H9 (cell line): ENCODE measurements at regions not wholly inside any gene's neighbourhood (a gene's known extent, or its start where the extent isn't known, plus 50 kb on each side); places are given as distances from the start of the nearest gene placed in this dataset.

ENCODE experiments used
- DNase-seq: peaks from one replicate; pipeline ENCODE4 v3.0.0-alpha.2; 2017
- H2AFZ ChIP-seq: one replicate; pipeline ENCODE4 v1.6.1; 2013; ENCODE audit warnings: mild to moderate bottlenecking, low read length, control low read depth, moderate library complexity
- H2AK5ac ChIP-seq: 2 replicates; pipeline ENCODE4 v1.6.1; 2013; ENCODE audit warnings: low read length, control low read depth, mixed read lengths; ENCODE audit not compliant: insufficient read length
- H2BK120ac ChIP-seq: one replicate; pipeline ENCODE4 v1.6.1; 2013; ENCODE audit warnings: low read depth, mild to moderate bottlenecking, low read length, control low read depth, inconsistent platforms; ENCODE audit not compliant: poor library complexity, severe bottlenecking
- H2BK12ac ChIP-seq: 2 replicates; pipeline ENCODE4 v1.6.1; 2013; ENCODE audit warnings: low read length, control low read depth, mixed read lengths, low read depth; ENCODE audit not compliant: insufficient read length
- H2BK15ac ChIP-seq: 2 replicates; pipeline ENCODE4 v1.6.1; 2013; ENCODE audit warnings: low read depth, low read length, control low read depth
- H2BK20ac ChIP-seq: one replicate; pipeline ENCODE4 v1.6.1; 2013; ENCODE audit warnings: low read depth, mild to moderate bottlenecking, low read length, control low read depth, inconsistent platforms; ENCODE audit not compliant: poor library complexity, severe bottlenecking
- H2BK5ac ChIP-seq: 2 replicates; pipeline ENCODE4 v1.6.1; 2013; ENCODE audit warnings: low read length, control low read depth, mixed read lengths; ENCODE audit not compliant: insufficient read length
- H3K14ac ChIP-seq: 2 replicates; pipeline ENCODE4 v1.6.1; 2013; ENCODE audit warnings: low read length, control low read depth; ENCODE audit not compliant: insufficient read depth
- H3K18ac ChIP-seq: 2 replicates; pipeline ENCODE4 v1.6.1; 2013; ENCODE audit warnings: low read depth, mild to moderate bottlenecking, mixed read lengths, low read length, control low read depth; ENCODE audit not compliant: insufficient read length
- H3K23ac ChIP-seq: 2 replicates; pipeline ENCODE4 v1.6.1; 2013; ENCODE audit warnings: low read length, control low read depth, mixed read lengths, low read depth; ENCODE audit not compliant: insufficient read length
- H3K23me2 ChIP-seq: 2 replicates; pipeline ENCODE4 v1.6.1; 2013; ENCODE audit warnings: low read depth, mild to moderate bottlenecking, mixed read lengths, low read length, control low read depth; ENCODE audit not compliant: insufficient read length, poor library complexity, severe bottlenecking
- H3K27ac ChIP-seq: 2 replicates; pipeline ENCODE4 v1.5.1; 2013; ENCODE audit warnings: low read length, control low read depth, mixed read lengths, low read depth; ENCODE audit not compliant: insufficient read length
- H3K27me3 ChIP-seq: 2 replicates; pipeline ENCODE4 v1.6.1; 2013; ENCODE audit warnings: low read length, control low read depth, inconsistent platforms; ENCODE audit not compliant: insufficient read depth
- H3K4ac ChIP-seq: 2 replicates; pipeline ENCODE4 v1.6.1; 2013; ENCODE audit warnings: low read depth, mild to moderate bottlenecking, control low read depth, inconsistent platforms, low read length, moderate library complexity
- H3K4me1 ChIP-seq: 2 replicates; pipeline ENCODE4 v1.6.1; 2013; ENCODE audit warnings: low read length, control low read depth, inconsistent platforms; ENCODE audit not compliant: insufficient read depth
- H3K4me2 ChIP-seq: 2 replicates; pipeline ENCODE4 v1.6.1; 2013; ENCODE audit warnings: low read length, control low read depth, mixed read lengths; ENCODE audit not compliant: insufficient read length, insufficient read depth
- H3K56ac ChIP-seq: 2 replicates; pipeline ENCODE4 v1.6.1; 2013; ENCODE audit warnings: low read depth, mild to moderate bottlenecking, mixed read lengths, low read length, control low read depth; ENCODE audit not compliant: insufficient read length
- H3K79me1 ChIP-seq: 2 replicates; pipeline ENCODE4 v1.6.1; 2013; ENCODE audit warnings: low read depth, mild to moderate bottlenecking, moderate library complexity, low read length, control low read depth, inconsistent platforms; ENCODE audit not compliant: insufficient read depth, poor library complexity, severe bottlenecking
- H3K79me2 ChIP-seq: 2 replicates; pipeline ENCODE4 v1.6.1; 2013; ENCODE audit warnings: low read length, control low read depth, inconsistent platforms; ENCODE audit not compliant: insufficient read depth
- H3K9ac ChIP-seq: 2 replicates; pipeline ENCODE4 v1.6.1; 2013; ENCODE audit warnings: low read length, control low read depth, mixed read lengths; ENCODE audit not compliant: insufficient read length; ENCODE audit errors: extremely low read depth
- H3K9me3 ChIP-seq: one replicate; pipeline ENCODE4 v1.6.1; 2013; ENCODE audit warnings: low read depth, low read length, inconsistent platforms; ENCODE audit not compliant: control insufficient read depth
- H3T11ph ChIP-seq: one replicate; pipeline ENCODE4 v1.6.1; 2013; ENCODE audit warnings: mild to moderate bottlenecking, low read length, control low read depth, inconsistent platforms
- H4K20me1 ChIP-seq: one replicate; pipeline ENCODE4 v1.6.1; 2013; ENCODE audit not compliant: control insufficient read depth, insufficient read length, insufficient read depth
- H4K5ac ChIP-seq: 2 replicates; pipeline ENCODE4 v1.6.1; 2013; ENCODE audit warnings: low read depth, mild to moderate bottlenecking, mixed read lengths, low read length, control low read depth; ENCODE audit not compliant: insufficient read length
- H4K8ac ChIP-seq: replicated peaks from 2 replicates; pipeline ENCODE4 v1.6.1; 2013; ENCODE audit warnings: low read length, control low read depth, mixed read lengths, low read depth; ENCODE audit not compliant: insufficient read length
- H4K91ac ChIP-seq: 2 replicates; pipeline ENCODE4 v1.6.1; 2013; ENCODE audit warnings: low read depth, mild to moderate bottlenecking, moderate library complexity, mixed read lengths, low read length, control low read depth; ENCODE audit not compliant: insufficient read length
- H3K27ac Mint-ChIP-seq, 3 experiments: 2 replicates in 2 of 3; 3 replicates in 1 of 3; pipeline ENCODE4 v1.8.0; 2020 to 2021; ENCODE audit warnings: mixed read lengths in 3 of 3, mild to moderate bottlenecking in 1 of 3, moderate library complexity in 1 of 3
- H3K27me3 Mint-ChIP-seq: 2 replicates; pipeline ENCODE4 v1.8.0; 2021; ENCODE audit warnings: low read depth, mild to moderate bottlenecking, moderate library complexity, mixed read lengths
- H3K36me3 Mint-ChIP-seq, 3 experiments: 2 replicates in 2 of 3; 3 replicates in 1 of 3; pipeline ENCODE4 v1.8.0; 2020 to 2021; ENCODE audit warnings: low read depth in 3 of 3, mixed read lengths in 3 of 3; ENCODE audit not compliant: insufficient read depth in 1 of 3
- H3K4me1 Mint-ChIP-seq, 2 experiments: 2 replicates each; pipeline ENCODE4 v1.8.0; 2020; ENCODE audit warnings: mixed read lengths in 2 of 2
- H3K4me3 Mint-ChIP-seq, 2 experiments: 2 replicates in 1 of 2; 3 replicates in 1 of 2; pipeline ENCODE4 v1.8.0; 2020 to 2021; ENCODE audit warnings: mild to moderate bottlenecking in 2 of 2, mixed read lengths in 2 of 2, moderate library complexity in 1 of 2
- H3K9me3 Mint-ChIP-seq, 2 experiments: 2 replicates in 1 of 2; 3 replicates in 1 of 2; pipeline ENCODE4 v1.8.0; 2020; ENCODE audit warnings: mild to moderate bottlenecking in 2 of 2, mixed read lengths in 2 of 2, moderate library complexity in 1 of 2
- CTCF ChIP-seq: fragments of 200-600 bp; sonication (generic); conservative IDR thresholded peaks from 3 replicates; pipeline ENCODE4 v1.8.0; 2021; ENCODE audit warnings: antibody characterized with exemption, mild to moderate bottlenecking
- WGBS: extraction: QIAGEN DNeasy Blood & Tissue Kit; methylation state at CpG from one replicate; pipeline ENCODE4 v1.1.7; 2013; ENCODE audit warnings: missing lambda C conversion rate, low lambda C conversion rate, mixed read lengths; ENCODE audit not compliant: insufficient read length; ENCODE audit errors: extremely low coverage; 5-methylcytosine and 5-hydroxymethylcytosine counted together

GRCh38 chr2:9737053-9737875, 106.0 kb upstream of the TAF1B start:
- no peak overlapping the region; the same call in 1 of the 2 replicates for H3K14ac ChIP-seq
- no peak overlapping the region for H2BK20ac ChIP-seq
- Mint-ChIP-seq H3K9me3 (peaks cover 14 to 29% of the 10 kb centered on the region in 2 experiments), H3K4me3 (no peak overlapping the region), H3K27me3 (peaks cover 8% of the 10 kb centered on the region), H3K36me3 (no peaks in the 10 kb centered on the region; a peak in 2 of 7 replicates), H3K4me1 (no peaks in the 10 kb centered on the region), H3K27ac (no peak overlapping the region)
- no peak overlapping the region for H2BK120ac ChIP-seq
- H2BK12ac ChIP-seq, result no peak overlapping the region
- H4K20me1 ChIP-seq, result no peaks in the 10 kb centered on the region
- no peak overlapping the region for H3K9ac ChIP-seq
- no peaks in the 10 kb centered on the region for H3K27me3 ChIP-seq
- no peak overlapping the region for H4K91ac ChIP-seq
- H3K56ac ChIP-seq, result no peak overlapping the region
- no peaks in the 10 kb centered on the region for H3K23me2 ChIP-seq
- H4K5ac ChIP-seq, result no peak overlapping the region
- H3K79me2 ChIP-seq, result no peaks in the 10 kb centered on the region
- no peaks in the 10 kb centered on the region for H3K9me3 ChIP-seq
- H2AFZ ChIP-seq, result no peak overlapping the region
- H4K8ac ChIP-seq, result no peak overlapping the region
- no peak for DNase-seq
- no peak overlapping the region for H3K23ac ChIP-seq
- no peak overlapping the region for H2AK5ac ChIP-seq
- no peak overlapping the region for H3K18ac ChIP-seq
- H2BK15ac ChIP-seq, result no peak overlapping the region
- H3T11ph ChIP-seq, result no peak overlapping the region
- no peak for TF ChIP-seq CTCF
- H2BK5ac ChIP-seq, result no peak overlapping the region
- no peak overlapping the region for H3K4ac ChIP-seq
- no peaks in the 10 kb centered on the region for H3K79me1 ChIP-seq
- no peaks in the 10 kb centered on the region for H3K4me1 ChIP-seq
- no peak overlapping the region for H3K27ac ChIP-seq
- H3K4me2 ChIP-seq, result no peak overlapping the region
- WGBS, result no CpG with 5 or more reads among the region's 9 CpGs
